ENCODE measurements at regions not wholly inside any gene's neighbourhood (a gene's known extent, or its start where the extent isn't known, plus 50 kb on each side); places are given as distances from the start of the nearest gene placed in this dataset.

DNA sequence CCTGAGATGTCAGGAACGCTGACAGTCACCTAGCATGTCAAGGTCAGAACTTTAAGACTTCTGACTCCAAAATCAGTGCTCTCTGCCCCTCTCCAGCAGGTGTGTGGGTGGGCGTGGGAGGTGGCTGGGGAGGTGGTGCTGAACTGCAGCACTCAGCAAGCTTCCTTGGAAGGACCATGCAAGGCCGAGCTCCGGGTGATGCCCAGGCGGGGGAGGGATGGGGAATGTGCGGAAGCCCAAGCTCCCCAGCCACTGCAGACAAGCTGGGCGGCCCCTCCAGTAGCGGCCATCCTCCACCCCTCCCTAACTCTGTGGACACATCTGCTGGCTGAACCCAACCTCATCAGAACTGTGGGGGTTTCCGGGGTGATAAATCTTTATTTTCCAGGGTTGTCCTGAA, 296.6 kb downstream of the TLE3 start:
- Histone ChIP-seq H4K8ac (ENCODE audit: low read depth in 2 of 2, low read length in 2 of 2) (no peak overlapping the region), H3K79me1 (ENCODE audit: low read depth in 1 of 2, low read length in 2 of 2) (no peaks in the 10 kb centered on the region), H3K23ac (ENCODE audit: low read depth, low read length) (no peak overlapping the region), H3K9ac (ENCODE audit: low read depth, low read length) (no peak overlapping the region), H3K18ac (ENCODE audit: low read depth, low read length) (no peak overlapping the region), H3K36me3 (ENCODE audit: control insufficient read depth, insufficient read depth, low read length) (no peaks in the 10 kb centered on the region), H3K4ac (ENCODE audit: low read depth, low read length) (no peak overlapping the region), H3K4me2 (ENCODE audit: low read depth, low read length) (no peak overlapping the region), H2AFZ (replicated peaks; ENCODE audit: low read length, poor library complexity) (no peak overlapping the region), H2AK9ac (replicated peaks; ENCODE audit: low read depth, low read length, poor library complexity) (no peak overlapping the region), H2BK120ac (ENCODE audit: low read depth, low read length) (no peak overlapping the region), H3K27ac (ENCODE audit: insufficient read depth, low read length) (no peak overlapping the region), H2BK15ac (ENCODE audit: low read depth, low read length) (no peak overlapping the region), H2BK20ac (ENCODE audit: low read depth, low read length) (no peak overlapping the region), H4K91ac (ENCODE audit: insufficient read depth, low read depth, low read length) (no peak overlapping the region), H3K4me1 (ENCODE audit: control insufficient read depth, insufficient read depth, low read length) (peaks cover 2% of the 10 kb centered on the region; the same call in 1 of the 2 replicates), H3K9me3 (ENCODE audit: control insufficient read depth, insufficient read depth, low read length) (no peaks in the 10 kb centered on the region), H3K56ac (ENCODE audit: extremely low read depth, insufficient read depth, low read length) (no peak overlapping the region), H2AK5ac (ENCODE audit: low read depth, low read length) (no peak overlapping the region), H3K9me1 (ENCODE audit: insufficient read depth, low read length) (peaks cover 7% of the 10 kb centered on the region; the same call in 1 of the 2 replicates), H4K20me1 (ENCODE audit: insufficient read depth, low read length) (no peaks in the 10 kb centered on the region), H3K4me3 (ENCODE audit: insufficient read depth, low read depth, low read length) (no peak overlapping the region), H4K5ac (ENCODE audit: low read depth, low read length) (no peak overlapping the region), H3K27me3 (ENCODE audit: control insufficient read depth, insufficient read depth, low read length) (peaks cover 22% of the 10 kb centered on the region), H3K14ac (replicated peaks; ENCODE audit: low read depth, low read length) (no peak overlapping the region), H2BK5ac (ENCODE audit: low read depth, low read length, poor library complexity, severe bottlenecking) (no peak overlapping the region)
- ATAC-seq (ENCODE audit: low read depth), result no peak
- no TSS peak for BruUV-seq (replicated peaks)
- POLR2A ChIA-PET (ENCODE audit: unreplicated experiment), result no interaction called here
- intact Hi-C loops (cut with micrococcal nuclease) (no loop called here), dilution Hi-C loops (cut with HindIII; ENCODE audit: low sequenced_read_pairs, unreplicated experiment) (no loop called here), in situ Hi-C loops (cut with MboI; ENCODE audit: low sequenced_read_pairs) (no loop called here)
- TF ChIP-seq MXI1 (IDR thresholded peaks at IDR 0.05; ENCODE audit: borderline replicate concordance, low read depth, low read length) (no peak), NFE2L2 (IDR thresholded peaks at IDR 0.05; ENCODE audit: low read depth, low read length) (no peak), MAFK (IDR thresholded peaks at IDR 0.05; ENCODE audit: low read depth, low read length) (no peak), RFX5 (IDR thresholded peaks at IDR 0.05; ENCODE audit: low read depth, low read length) (no peak), CHD1 (IDR thresholded peaks at IDR 0.05; ENCODE audit: low read depth, low read length) (no peak)
- TF ChIP-seq, protein P1, sequence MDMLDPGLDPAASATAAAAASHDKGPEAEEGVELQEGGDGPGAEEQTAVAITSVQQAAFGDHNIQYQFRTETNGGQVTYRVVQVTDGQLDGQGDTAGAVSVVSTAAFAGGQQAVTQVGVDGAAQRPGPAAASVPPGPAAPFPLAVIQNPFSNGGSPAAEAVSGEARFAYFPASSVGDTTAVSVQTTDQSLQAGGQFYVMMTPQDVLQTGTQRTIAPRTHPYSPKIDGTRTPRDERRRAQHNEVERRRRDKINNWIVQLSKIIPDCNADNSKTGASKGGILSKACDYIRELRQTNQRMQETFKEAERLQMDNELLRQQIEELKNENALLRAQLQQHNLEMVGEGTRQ (IDR thresholded peaks at IDR 0.05; ENCODE audit: low read depth, low read length), result no peak
- whole genome bisulfite sequencing, 2 experiments (ENCODE audit: extremely low coverage in 2 of 2, insufficient read length in 1 of 2), result no CpG with 5 or more reads among the region's 9 CpGs
- CTCF ChIA-PET, result no interaction called here
- DNase-seq, result no peak
